ENCODE measurements at regions not wholly inside any gene's neighbourhood (a gene's known extent, or its start where the extent isn't known, plus 50 kb on each side); places are given as distances from the start of the nearest gene placed in this dataset.

GRCh38 chr3:5754602-5755001, 567.1 kb downstream of the EDEM1 start:
- TF ChIP-seq SMARCC2 (IDR thresholded peaks at IDR 0.05; ENCODE audit: low read depth) = no peak
- TF ChIP-seq CTCF (IDR thresholded peaks at IDR 0.05 in 2 of 3, conservative IDR thresholded peaks at IDR 0.05 in 1 of 3; ENCODE audit: insufficient read depth in 2 of 3, low read depth in 1 of 3, low read length in 3 of 3) = no peak
